Hepatocyte (in vitro differentiated cells): ENCODE measurements at regions not wholly inside any gene's neighbourhood (a gene's known extent, or its start where the extent isn't known, plus 50 kb on each side); places are given as distances from the start of the nearest gene placed in this dataset.

Experiments
- EZH2 ChIP-seq: fragments of 200-600 bp; sonication (generic); IDR thresholded peaks from 2 replicates; pipeline ENCODE4 v1.6.1; 2016; ENCODE audit warnings: antibody characterized with exemption, mild to moderate bottlenecking, borderline replicate concordance
- TF ChIP-seq, protein P1 (sequence below): fragments of 200-600 bp; sonication (generic); IDR thresholded peaks from 2 replicates; pipeline ENCODE4 v1.5.1; 2016; ENCODE audit warnings: antibody characterized with exemption, mild to moderate bottlenecking; ENCODE audit not compliant: poor library complexity

DNA sequence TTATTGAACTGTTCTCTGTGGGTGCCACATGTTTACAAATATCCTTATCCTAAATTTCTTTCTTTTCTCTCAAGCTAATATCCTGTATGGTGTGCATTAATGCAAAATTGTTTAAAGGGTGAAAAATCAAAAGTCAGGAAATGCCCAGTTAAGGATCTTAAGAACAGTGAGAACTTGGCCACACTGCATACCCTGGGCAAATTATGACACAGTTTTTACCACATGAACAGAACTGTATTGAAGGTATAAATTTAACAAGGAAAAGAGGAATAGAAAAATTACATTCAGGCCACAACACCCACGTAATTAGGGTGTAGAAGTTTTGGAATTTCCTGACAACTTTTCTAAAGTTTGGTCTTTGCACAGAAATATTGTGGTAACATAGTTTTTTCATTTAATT, 94.4 kb upstream of the HCCS start:
- TF ChIP-seq, protein P1, sequence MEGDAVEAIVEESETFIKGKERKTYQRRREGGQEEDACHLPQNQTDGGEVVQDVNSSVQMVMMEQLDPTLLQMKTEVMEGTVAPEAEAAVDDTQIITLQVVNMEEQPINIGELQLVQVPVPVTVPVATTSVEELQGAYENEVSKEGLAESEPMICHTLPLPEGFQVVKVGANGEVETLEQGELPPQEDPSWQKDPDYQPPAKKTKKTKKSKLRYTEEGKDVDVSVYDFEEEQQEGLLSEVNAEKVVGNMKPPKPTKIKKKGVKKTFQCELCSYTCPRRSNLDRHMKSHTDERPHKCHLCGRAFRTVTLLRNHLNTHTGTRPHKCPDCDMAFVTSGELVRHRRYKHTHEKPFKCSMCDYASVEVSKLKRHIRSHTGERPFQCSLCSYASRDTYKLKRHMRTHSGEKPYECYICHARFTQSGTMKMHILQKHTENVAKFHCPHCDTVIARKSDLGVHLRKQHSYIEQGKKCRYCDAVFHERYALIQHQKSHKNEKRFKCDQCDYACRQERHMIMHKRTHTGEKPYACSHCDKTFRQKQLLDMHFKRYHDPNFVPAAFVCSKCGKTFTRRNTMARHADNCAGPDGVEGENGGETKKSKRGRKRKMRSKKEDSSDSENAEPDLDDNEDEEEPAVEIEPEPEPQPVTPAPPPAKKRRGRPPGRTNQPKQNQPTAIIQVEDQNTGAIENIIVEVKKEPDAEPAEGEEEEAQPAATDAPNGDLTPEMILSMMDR, result no peak
- TF ChIP-seq EZH2, result no peak
